GM12878 (cell line): ENCODE measurements at regions not wholly inside any gene's neighbourhood (a gene's known extent, or its start where the extent isn't known, plus 50 kb on each side); places are given as distances from the start of the nearest gene placed in this dataset.
A peak's percentile ranks its signal among the peaks of the same experiment; 100 is the strongest.

Experiments
- ATAC-seq: fragments of 200-7000 bp; cut with Tn5 transposase; 3 replicates; pipeline ENCODE4 v1.9.1; 2020; ENCODE audit warnings: mild to moderate bottlenecking, moderate library complexity
- BruUV-seq: library from RNA; stranded (reverse); fragments of 400-500 nt; replicated peaks from 2 replicates; lab custom pipeline; 2021; lab: Mats Ljungman, UMichigan
- CTCF ChIA-PET: fragments of 300-600 bp; sonication (Branson Sonifier 250); formaldehyde crosslinking; extraction: SDS; loops from one replicate; lab custom pipeline; 2021; ENCODE audit warnings: inconsistent platforms; lab: Yijun Ruan, JAX
- POLR2A ChIA-PET: fragments of 350-600 bp; formaldehyde crosslinking; extraction: SDS; loops from one replicate; lab custom pipeline; 2021; ENCODE audit warnings: inconsistent platforms; lab: Charles Lee
- RAD21 ChIA-PET: fragments of 300-600 bp; sonication (Branson Sonifier 250); formaldehyde crosslinking; loops from one replicate; lab custom pipeline; 2023; ENCODE audit warnings: antibody characterized with exemption; ENCODE audit not compliant: unreplicated experiment; lab: Charles Lee
- SMC1A ChIA-PET: fragments of 300-600 bp; sonication (Branson Sonifier 250); formaldehyde crosslinking; loops from one replicate; lab custom pipeline; 2023; ENCODE audit not compliant: unreplicated experiment, uncharacterized antibody; lab: Charles Lee
- DNase-seq: peaks from one replicate; pipeline ENCODE4 v3.0.0-alpha.2; 2011; ENCODE audit warnings: low read depth, low spot score
- FAIRE-seq: peaks from 3 replicates; lab custom pipeline; 2011; peaks lifted over from hg19 to GRCh38; lab: Jason Lieb, UNC
- H2AFZ ChIP-seq: 2 replicates; pipeline ENCODE4 v1.6.0; 2011; ENCODE audit warnings: low read depth, low read length, control low read depth; ENCODE audit not compliant: control insufficient read depth
- H3K27ac ChIP-seq: 2 replicates; pipeline ENCODE4 v1.5.1; 2011; ENCODE audit warnings: control low read depth; ENCODE audit not compliant: control insufficient read depth, insufficient read depth
- H3K27me3 ChIP-seq, 2 experiments: replicated peaks in 1 of 2; 2 replicates each; pipeline versions ENCODE4 v1.6.0 to v1.6.1; 2011; ENCODE audit warnings: low read length in 1 of 2; ENCODE audit not compliant: control insufficient read depth in 2 of 2, insufficient read depth in 2 of 2
- H3K36me3 ChIP-seq, 2 experiments: 2 replicates each; pipeline ENCODE4 v1.5.1; 2011; ENCODE audit warnings: low read length in 1 of 2; ENCODE audit not compliant: control insufficient read depth in 2 of 2, insufficient read depth in 2 of 2
- H3K4me1 ChIP-seq: 2 replicates; pipeline ENCODE4 v1.6.1; 2011; ENCODE audit warnings: mild to moderate bottlenecking, low read length, moderate library complexity, mixed read lengths; ENCODE audit not compliant: control insufficient read depth, insufficient read depth
- H3K4me2 ChIP-seq: 2 replicates; pipeline ENCODE4 v1.6.0; 2011; ENCODE audit warnings: control low read depth; ENCODE audit not compliant: control insufficient read depth, insufficient read depth
- H3K4me3 ChIP-seq: fragments of 200-600 bp; sonication (generic); 2 replicates; pipeline ENCODE4 v1.5.1; 2016
- H3K79me2 ChIP-seq: 2 replicates; pipeline ENCODE4 v1.6.0; 2011; ENCODE audit warnings: low read length; ENCODE audit not compliant: control insufficient read depth, insufficient read depth
- H3K9ac ChIP-seq: 2 replicates; pipeline ENCODE4 v1.8.0; 2011; ENCODE audit warnings: low read length, control low read depth, mixed read lengths; ENCODE audit not compliant: control insufficient read depth, insufficient read depth
- H3K9me3 ChIP-seq: replicated peaks from 3 replicates; pipeline ENCODE4 v1.5.1; 2011; ENCODE audit warnings: mild to moderate bottlenecking, low read length; ENCODE audit not compliant: control insufficient read depth, insufficient read depth
- H4K20me1 ChIP-seq: 2 replicates; pipeline ENCODE4 v1.6.0; 2011; ENCODE audit not compliant: control insufficient read depth, insufficient read depth
- BHLHE40 ChIP-seq, 2 experiments: fragments of 450-650 bp in 1 of 2; IDR thresholded peaks; 2 replicates each; pipeline ENCODE4 v1.6.1; 2011 to 2017; ENCODE audit warnings: low read depth in 2 of 2, borderline replicate concordance in 1 of 2, improper control_type of control experiment in 1 of 2, low read length in 1 of 2, mild to moderate bottlenecking in 1 of 2
- EED ChIP-seq: sonication (generic); IDR thresholded peaks from 2 replicates; pipeline ENCODE4 v1.6.1; 2016; ENCODE audit warnings: antibody characterized with exemption, low read depth
- ETV6 ChIP-seq, 2 experiments: fragments of 450-650 bp in 1 of 2; IDR thresholded peaks in 1 of 2; conservative IDR thresholded peaks in 1 of 2; 2 replicates each; pipeline ENCODE4 v1.6.1; 2014; ENCODE audit warnings: antibody characterized with exemption in 1 of 2, borderline replicate concordance in 1 of 2, low read depth in 1 of 2, mild to moderate bottlenecking in 1 of 2, moderate library complexity in 1 of 2
- FOXM1 ChIP-seq: IDR thresholded peaks from 2 replicates; pipeline ENCODE4 v1.6.1; 2012; ENCODE audit warnings: low read depth, mild to moderate bottlenecking, inconsistent platforms, low read length, moderate library complexity
- HCFC1 ChIP-seq: fragments of 150-350 bp; IDR thresholded peaks from 2 replicates; pipeline ENCODE4 v1.6.1; 2014; ENCODE audit warnings: low read length
- HDGF ChIP-seq: fragments of 450-650 bp; IDR thresholded peaks from 2 replicates; pipeline ENCODE4 v1.6.1; 2016; ENCODE audit warnings: antibody characterized with exemption
- IKZF2 ChIP-seq, 2 experiments: fragments of 450-650 bp; IDR thresholded peaks; 2 replicates each; pipeline ENCODE4 v1.6.1; 2017; ENCODE audit warnings: mild to moderate bottlenecking in 2 of 2, moderate library complexity in 2 of 2
- JUNB ChIP-seq: IDR thresholded peaks from 2 replicates; pipeline ENCODE4 v1.6.1; 2016; ENCODE audit warnings: antibody characterized with exemption, mild to moderate bottlenecking
- MAX ChIP-seq: IDR thresholded peaks from 2 replicates; pipeline ENCODE4 v1.6.1; 2012; ENCODE audit warnings: low read depth, low read length, improper control_type of control experiment
- MEF2A ChIP-seq: IDR thresholded peaks from 2 replicates; pipeline ENCODE4 v1.6.1; 2011; ENCODE audit warnings: low read depth, mild to moderate bottlenecking, low read length, moderate library complexity; ENCODE audit not compliant: insufficient read depth
- RBBP5 ChIP-seq: fragments of 200-600 bp; sonication (generic); conservative IDR thresholded peaks from 2 replicates; pipeline ENCODE4 v1.6.1; 2016
- SMAD1 ChIP-seq: fragments of 450-650 bp; IDR thresholded peaks from 2 replicates; pipeline ENCODE4 v1.6.1; 2018; ENCODE audit warnings: mild to moderate bottlenecking, low read depth; ENCODE audit not compliant: partially characterized antibody
- ZNF622 ChIP-seq: fragments of 450-650 bp; IDR thresholded peaks from 2 replicates; pipeline ENCODE4 v1.6.1; 2017; ENCODE audit warnings: mild to moderate bottlenecking, inconsistent platforms
- WGBS: methylation state at CpG from one replicate; pipeline ENCODE4 v1.1.6; 2016; ENCODE audit warnings: low lambda C conversion rate; ENCODE audit not compliant: insufficient replicate concordance, insufficient coverage; ENCODE audit errors: missing lambda C conversion rate; 5-methylcytosine and 5-hydroxymethylcytosine counted together
- in situ Hi-C: fragments of 300-500 bp; cut with MboI; formaldehyde crosslinking; loops from 9 replicates; pipeline ENCODE4 v1.14.3; 2018; ENCODE audit warnings: mixed read lengths
- intact Hi-C: fragments of 100-400 bp; cut with micrococcal nuclease; formaldehyde crosslinking; loops from one replicate; pipeline ENCODE4 v1.14.2; 2022; ENCODE audit not compliant: unreplicated experiment

- TF ChIP-seq IKZF2 (IDR thresholded peaks at IDR 0.05) (no peak), BHLHE40 (IDR thresholded peaks at IDR 0.05; ENCODE audit: borderline replicate concordance in 1 of 2, low read depth in 2 of 2, low read length in 1 of 2) (no peak)
Observed at GRCh38 chr2:147588191-147588590, 256.6 kb upstream of the ACVR2A start (continued).

- no peak overlapping the region for H3K9ac ChIP-seq
- no peaks in the 10 kb centered on the region for H3K79me2 ChIP-seq
- no peaks in the 10 kb centered on the region for H3K36me3 ChIP-seq
- no peak overlapping the region for H3K4me3 ChIP-seq
- RAD21 ChIA-PET = no interaction called here
- WGBS = 56% methylated on average over 3 of the region's 3 CpGs
- in situ Hi-C loops = no loop called here
- no peak for DNase-seq
- H3K9me3 ChIP-seq = no peaks in the 10 kb centered on the region
- H3K27me3 ChIP-seq = no peaks in the 10 kb centered on the region
- H3K4me2 ChIP-seq = no peak overlapping the region
- H3K4me1 ChIP-seq = no peaks in the 10 kb centered on the region
- POLR2A ChIA-PET = no interaction called here
- no peaks in the 10 kb centered on the region for H4K20me1 ChIP-seq
- no peak overlapping the region for H2AFZ ChIP-seq
- CTCF ChIA-PET = no interaction called here
- SMC1A ChIA-PET = no interaction called here
- ATAC-seq = no peak
- intact Hi-C loops = no loop called here
- FAIRE-seq = no peak
- no peak overlapping the region for H3K27ac ChIP-seq
- BruUV-seq = no TSS peak
- TF ChIP-seq MEF2A = peak; percentile 64; the same call in 1 of the 2 replicates
- TF ChIP-seq MAX = no peak
- no peak for TF ChIP-seq FOXM1
- TF ChIP-seq EED = no peak
- no peak for TF ChIP-seq RBBP5
- no peak for TF ChIP-seq SMAD1
- no peak for TF ChIP-seq HCFC1
- no peak for TF ChIP-seq HDGF
- peak; percentile 81 for TF ChIP-seq JUNB
- no peak for TF ChIP-seq ETV6 (conservative IDR thresholded peaks at IDR 0.05 in 1 of 2, IDR thresholded peaks at IDR 0.05 in 1 of 2; ENCODE audit: borderline replicate concordance in 1 of 2, low read depth in 1 of 2)
- no peak for TF ChIP-seq ZNF622
Observed at GRCh38 chr2:147578529-147578928, 266.3 kb upstream of the ACVR2A start.
